GM23248 (cell line): ENCODE measurements at regions not wholly inside any gene's neighbourhood (a gene's known extent, or its start where the extent isn't known, plus 50 kb on each side); places are given as distances from the start of the nearest gene placed in this dataset.
"Not testable (repeated sequence)": the region's sequence is repeated elsewhere in the genome, so short reads cannot be mapped to it uniquely, and the experiment has no call there.

ENCODE experiments used
- EZH2 ChIP-seq: fragments of 200-600 bp; sonication (generic); IDR thresholded peaks from 2 replicates; pipeline ENCODE4 v1.6.1; 2018; ENCODE audit warnings: antibody characterized with exemption, mild to moderate bottlenecking; ENCODE audit not compliant: insufficient read depth, poor library complexity, severe bottlenecking
- EZH2phosphoT487 ChIP-seq: fragments of 200-600 bp; sonication (generic); IDR thresholded peaks from 2 replicates; pipeline ENCODE4 v1.6.1; 2018; ENCODE audit warnings: antibody characterized with exemption, moderate library complexity, mild to moderate bottlenecking, low read depth; ENCODE audit not compliant: insufficient read depth

DNA sequence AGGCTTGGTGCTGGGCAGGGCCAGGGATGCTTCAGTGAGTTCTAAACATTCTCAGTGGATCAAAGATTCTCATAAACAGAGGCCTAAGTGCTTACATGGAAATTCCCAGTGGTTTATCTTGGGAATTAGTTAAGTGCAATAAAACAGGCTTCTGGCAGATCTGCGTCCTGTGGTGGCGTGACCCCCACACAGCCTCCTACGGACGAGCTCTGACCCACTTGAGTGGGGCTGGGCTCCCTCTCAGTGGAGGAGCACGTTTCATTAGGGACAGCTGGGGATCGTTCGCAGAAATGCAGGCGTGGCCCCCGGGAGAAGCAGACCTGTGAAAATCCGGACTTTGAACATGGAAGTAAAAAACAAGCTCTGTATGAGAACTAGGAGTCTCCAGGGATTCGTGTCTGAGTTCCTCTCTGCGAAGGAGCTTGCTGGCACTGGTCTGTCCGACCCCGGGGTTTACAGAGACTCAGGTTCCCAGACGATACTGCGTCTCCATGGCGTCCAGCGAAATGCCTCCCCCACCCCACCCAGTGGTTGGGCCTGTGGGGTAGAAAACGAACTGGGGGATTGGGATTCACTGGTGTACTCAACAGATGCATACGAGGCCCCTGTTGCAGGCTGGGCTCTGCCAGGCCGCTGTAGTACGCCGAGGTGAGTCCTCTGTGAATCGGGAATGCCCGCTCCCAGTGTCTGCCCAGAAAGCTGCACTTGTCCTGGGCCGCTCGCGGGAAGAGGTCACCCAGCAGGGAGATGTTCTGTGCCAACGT is 117.6 kb downstream of the NPIPB11 start:
- TF ChIP-seq EZH2phosphoT487, EZH2: not testable (repeated sequence)
